Caco-2 (cell line): ENCODE measurements at regions not wholly inside any gene's neighbourhood (a gene's known extent, or its start where the extent isn't known, plus 50 kb on each side); places are given as distances from the start of the nearest gene placed in this dataset.
"Not testable (repeated sequence)": the region's sequence is repeated elsewhere in the genome, so short reads cannot be mapped to it uniquely, and the experiment has no call there.

Experiments
- BruUV-seq: library from RNA; stranded (reverse); fragments of 400-500 nt; replicated peaks from 2 replicates; lab custom pipeline; 2021; lab: Mats Ljungman, UMichigan
- CTCF ChIA-PET: fragments of 300-600 bp; sonication (Branson Sonifier 250); formaldehyde crosslinking; loops from one replicate; lab custom pipeline; 2022; ENCODE audit warnings: antibody characterized with exemption; lab: Charles Lee
- POLR2A ChIA-PET: fragments of 300-600 bp; sonication (Branson Sonifier 250); formaldehyde crosslinking; loops from one replicate; lab custom pipeline; 2022; ENCODE audit warnings: antibody characterized with exemption; lab: Charles Lee
- DNase-seq, 2 experiments: peaks; one replicate each; pipeline versions ENCODE4 v3.0.0 to v3.0.0-alpha.2; 2020 to 2022
- H3K27me3 ChIP-seq: replicated peaks from 2 replicates; pipeline ENCODE4 v1.6.0; 2011; ENCODE audit warnings: low read length; ENCODE audit not compliant: control insufficient read depth, insufficient read depth
- H3K36me3 ChIP-seq: 2 replicates; pipeline ENCODE4 v1.5.1; 2011; ENCODE audit warnings: low read length; ENCODE audit not compliant: control insufficient read depth, insufficient read depth
- H3K4me1 ChIP-seq: fragments of 250-450 bp; sonication (Bioruptor Pico); 2 replicates; pipeline ENCODE4 v1.5.1; 2020; ENCODE audit warnings: mild to moderate bottlenecking
- H3K4me3 ChIP-seq: 2 replicates; pipeline ENCODE4 v1.5.1; 2011; ENCODE audit warnings: low read depth, mild to moderate bottlenecking, control low read depth, low read length
- H3K9me3 ChIP-seq: fragments of 250-450 bp; sonication (Bioruptor Pico); 2 replicates; pipeline ENCODE4 v1.5.1; 2020; ENCODE audit warnings: mild to moderate bottlenecking, moderate library complexity
- H3K27ac Mint-ChIP-seq: one replicate; pipeline ENCODE4 v1.8.0; 2022; ENCODE audit warnings: mixed read lengths; ENCODE audit not compliant: unreplicated experiment
- H3K27me3 Mint-ChIP-seq: one replicate; pipeline ENCODE4 v1.8.0; 2022; ENCODE audit warnings: mixed read lengths; ENCODE audit not compliant: insufficient read depth, unreplicated experiment
- H3K36me3 Mint-ChIP-seq: one replicate; pipeline ENCODE4 v1.8.0; 2022; ENCODE audit warnings: mild to moderate bottlenecking, mixed read lengths; ENCODE audit not compliant: insufficient read depth, unreplicated experiment
- H3K4me1 Mint-ChIP-seq: one replicate; pipeline ENCODE4 v1.8.0; 2022; ENCODE audit warnings: low read depth, mixed read lengths; ENCODE audit not compliant: unreplicated experiment
- H3K4me3 Mint-ChIP-seq: one replicate; pipeline ENCODE4 v1.8.0; 2022; ENCODE audit warnings: mild to moderate bottlenecking, moderate library complexity, mixed read lengths; ENCODE audit not compliant: unreplicated experiment
- H3K9me3 Mint-ChIP-seq: one replicate; pipeline ENCODE4 v1.8.0; 2022; ENCODE audit warnings: mixed read lengths; ENCODE audit not compliant: unreplicated experiment
- CTCF ChIP-seq, 2 experiments: fragments of 200-600 bp in 1 of 2; IDR thresholded peaks; 1 replicate in 1 of 2; 2 replicates in 1 of 2; pipeline versions ENCODE4 v1.5.1 to v1.8.0; 2011 to 2022; ENCODE audit warnings: antibody characterized with exemption in 1 of 2, control low read depth in 1 of 2, inconsistent platforms in 1 of 2, low read depth in 1 of 2, low read length in 1 of 2, mild to moderate bottlenecking in 1 of 2, moderate library complexity in 1 of 2; ENCODE audit not compliant: insufficient read depth in 1 of 2, severe bottlenecking in 1 of 2, unreplicated experiment in 1 of 2
- intact Hi-C: fragments of 100-400 bp; cut with micrococcal nuclease; formaldehyde crosslinking; loops from one replicate; pipeline ENCODE4 v1.10.0; 2022; ENCODE audit not compliant: unreplicated experiment

- TF ChIP-seq CTCF (IDR thresholded peaks at IDR 0.05; ENCODE audit: insufficient read depth in 1 of 2, low read depth in 1 of 2, low read length in 1 of 2, severe bottlenecking in 1 of 2, unreplicated experiment in 1 of 2) = no peak
- POLR2A ChIA-PET = no interaction called here
- intact Hi-C loops = no loop called here
- Mint-ChIP-seq H3K4me1 (peaks cover 9% of the 10 kb centered on the region), H3K27me3 (no peaks in the 10 kb centered on the region), H3K27ac (no peak overlapping the region), H3K9me3 (peaks cover 21% of the 10 kb centered on the region), H3K36me3 (no peaks in the 10 kb centered on the region), H3K4me3 (no peak overlapping the region)
- DNase-seq = no peak
- H3K9me3 ChIP-seq = peaks cover 12% of the 10 kb centered on the region; the same call in 1 of the 2 replicates
- no peaks in the 10 kb centered on the region for H3K36me3 ChIP-seq
- CTCF ChIA-PET = no interaction called here
- no peak overlapping the region for H3K4me3 ChIP-seq
- H3K4me1 ChIP-seq = peaks cover 17% of the 10 kb centered on the region
- BruUV-seq = no TSS peak
- H3K27me3 ChIP-seq = no peaks in the 10 kb centered on the region
These were observed 343.1 kb downstream of the PCNX1 start for GRCh38 chr14:71250347-71250746.

- CTCF ChIA-PET = no interaction called here
- no peak for DNase-seq
These were observed 343.5 kb downstream of the PCNX1 start for GRCh38 chr14:71250791-71251190.

GRCh38 chr14:71254091-71254719 is 346.9 kb downstream of the PCNX1 start:
- CTCF ChIA-PET, H3K4me3 Mint-ChIP-seq, H3K4me1 ChIP-seq, H3K4me3 ChIP-seq, DNase-seq, H3K27ac Mint-ChIP-seq, H3K36me3 Mint-ChIP-seq, H3K27me3 Mint-ChIP-seq, POLR2A ChIA-PET, H3K27me3 ChIP-seq, intact Hi-C loops, H3K4me1 Mint-ChIP-seq, H3K36me3 ChIP-seq, BruUV-seq: not testable (repeated sequence)
- peaks cover 47% of the 10 kb centered on the region for H3K9me3 Mint-ChIP-seq
- H3K9me3 ChIP-seq = peaks cover 13% of the 10 kb centered on the region; the same call in 1 of the 2 replicates

More at GRCh38 chr14:71250791-71251190, 343.5 kb downstream of the PCNX1 start:
- Mint-ChIP-seq H3K9me3 (peaks cover 25% of the 10 kb centered on the region), H3K27me3 (no peaks in the 10 kb centered on the region), H3K36me3 (no peaks in the 10 kb centered on the region), H3K4me1 (peaks cover 9% of the 10 kb centered on the region), H3K27ac (no peak overlapping the region), H3K4me3 (no peak overlapping the region)
- no peaks in the 10 kb centered on the region for H3K27me3 ChIP-seq
- no TSS peak for BruUV-seq
- no peaks in the 10 kb centered on the region for H3K36me3 ChIP-seq
- no peak overlapping the region for H3K4me3 ChIP-seq
- H3K4me1 ChIP-seq = peaks cover 17% of the 10 kb centered on the region
- POLR2A ChIA-PET = no interaction called here
- H3K9me3 ChIP-seq = peaks cover 12% of the 10 kb centered on the region; the same call in 1 of the 2 replicates
- TF ChIP-seq CTCF (IDR thresholded peaks at IDR 0.05; ENCODE audit: insufficient read depth in 1 of 2, low read depth in 1 of 2, low read length in 1 of 2, severe bottlenecking in 1 of 2, unreplicated experiment in 1 of 2) = no peak
- intact Hi-C loops = no loop called here
